Thyroid gland (tissue), 4 donors: ENCODE measurements at regions not wholly inside any gene's neighbourhood (a gene's known extent, or its start where the extent isn't known, plus 50 kb on each side); places are given as distances from the start of the nearest gene placed in this dataset.

Experiments used
- DNase-seq, 2 donors: peaks; one replicate each; pipeline ENCODE4 v3.0.0-alpha.2; 2019
- H3K27ac ChIP-seq, 3 donors: fragments of 200-600 bp; sonication (generic); 1 replicate in 2 of 3; 2 replicates in 1 of 3; pipeline ENCODE4 v1.5.1; 2016 to 2019; ENCODE audit warnings: mild to moderate bottlenecking in 1 of 3, moderate library complexity in 1 of 3
- H3K27me3 ChIP-seq: fragments of 200-600 bp; sonication (generic); one replicate; pipeline ENCODE4 v1.5.1; 2019
- H3K36me3 ChIP-seq, 2 donors: fragments of 200-600 bp; sonication (generic); one replicate each; pipeline ENCODE4 v1.5.1; 2016 to 2019
- H3K4me1 ChIP-seq, 2 donors: fragments of 200-600 bp; sonication (generic); one replicate each; pipeline ENCODE4 v1.5.1; 2017 to 2019
- H3K4me3 ChIP-seq, 3 donors: fragments of 200-600 bp; sonication (generic); replicated peaks in 1 of 3; 1 replicate in 2 of 3; 2 replicates in 1 of 3; pipeline ENCODE4 v1.5.1; 2016; ENCODE audit warnings: mild to moderate bottlenecking in 1 of 3
- H3K9me3 ChIP-seq: fragments of 200-600 bp; sonication (generic); one replicate; pipeline ENCODE4 v1.5.1; 2017
- CTCF ChIP-seq, 6 experiments: fragments of 200-600 bp in 3 of 6; fragments of 450-650 bp in 3 of 6; sonication (generic) in 3 of 6; IDR thresholded peaks; one replicate each; pipeline ENCODE4 v1.5.1; 2016 to 2019; ENCODE audit warnings: antibody characterized with exemption in 6 of 6, mild to moderate bottlenecking in 2 of 6, inconsistent platforms in 1 of 6, moderate library complexity in 1 of 6
- POLR2A ChIP-seq, 2 donors: fragments of 450-650 bp; IDR thresholded peaks; one replicate each; pipeline ENCODE4 v1.6.1; 2017; ENCODE audit warnings: antibody characterized with exemption in 2 of 2, mild to moderate bottlenecking in 2 of 2, moderate library complexity in 1 of 2
- WGBS, 2 donors: methylation state at CpG; one replicate each; pipeline ENCODE4 v1.1.5; 2017; 5-methylcytosine and 5-hydroxymethylcytosine counted together
- intact Hi-C: fragments of 100-400 bp; cut with DNase I; formaldehyde crosslinking; loops from one replicate; pipeline ENCODE4 v1.15.1; 2023

DNA sequence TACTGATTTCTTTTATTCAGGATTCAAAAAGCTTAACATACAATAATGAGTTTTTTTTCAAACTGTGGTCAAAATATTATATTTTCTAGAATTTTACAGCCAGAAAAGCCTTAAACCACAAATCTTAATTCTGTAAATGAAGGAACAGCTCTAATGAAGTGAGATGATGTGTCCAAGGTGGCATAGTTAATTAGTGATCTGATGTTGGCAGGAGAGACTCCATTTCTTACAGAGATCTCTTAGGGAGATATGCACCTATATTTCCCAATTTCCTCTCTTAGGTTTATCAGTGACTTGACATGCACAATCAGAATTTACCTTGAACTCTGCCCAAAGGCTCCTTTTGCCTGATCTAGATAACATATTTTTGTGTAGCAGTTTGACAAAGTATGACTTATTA lies 211.1 kb upstream of the ZNF804B start:
- Histone ChIP-seq H3K36me3 (no peaks in the 10 kb centered on the region), H3K9me3 (no peaks in the 10 kb centered on the region), H3K27me3 (no peaks in the 10 kb centered on the region), H3K4me1 (no peaks in the 10 kb centered on the region), H3K27ac (no peak overlapping the region), H3K4me3 (no peak overlapping the region)
- TF ChIP-seq POLR2A (IDR thresholded peaks at IDR 0.05) (no peak), CTCF (IDR thresholded peaks at IDR 0.05) (no peak)
- intact Hi-C loops = no loop called here
- DNase-seq = no peak

GRCh38 chr7:88546808-88547207 lies 212.7 kb upstream of the ZNF804B start:
- intact Hi-C loops = no loop called here

DNA sequence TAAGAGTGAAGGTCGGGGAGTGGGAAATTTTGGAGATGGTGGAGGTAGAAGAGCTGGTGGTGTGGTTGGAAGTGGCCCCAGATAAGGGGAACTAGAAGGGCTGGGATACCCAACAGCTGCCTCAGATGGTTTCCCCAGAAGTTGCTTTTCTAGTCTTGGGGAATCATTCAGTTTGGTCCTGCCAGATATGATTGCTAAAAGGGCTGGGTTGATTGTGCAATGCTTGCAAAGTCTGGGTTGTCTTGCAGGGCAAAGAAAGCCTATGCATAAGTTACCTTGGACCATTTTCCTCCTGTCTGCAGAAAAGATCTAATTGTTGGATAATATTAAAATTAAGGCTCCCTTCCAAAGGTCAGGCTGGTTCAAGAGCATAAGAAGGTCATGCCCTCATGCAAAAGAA lies 213.8 kb upstream of the ZNF804B start:
- intact Hi-C loops = no loop called here
- Histone ChIP-seq H3K27ac (no peak overlapping the region), H3K9me3 (no peaks in the 10 kb centered on the region), H3K4me1 (no peaks in the 10 kb centered on the region), H3K36me3 (no peaks in the 10 kb centered on the region), H3K27me3 (no peaks in the 10 kb centered on the region), H3K4me3 (no peak overlapping the region)
- 88 to 100% methylated on average over 1 of the region's 1 CpG for WGBS, 2 donors
- DNase-seq = no peak
- TF ChIP-seq CTCF (IDR thresholded peaks at IDR 0.05) (no peak), POLR2A (IDR thresholded peaks at IDR 0.05) (no peak)

More at GRCh38 chr7:88546808-88547207, 212.7 kb upstream of the ZNF804B start:
- no peaks in the 10 kb centered on the region for H3K4me1 ChIP-seq
- DNase-seq = peak in 1 of 2 donors; percentile 9
- no peak for TF ChIP-seq POLR2A (IDR thresholded peaks at IDR 0.05)
- peak in 4 of 6 experiments; percentile 20 to 49 (median 35) for TF ChIP-seq CTCF (IDR thresholded peaks at IDR 0.05)
- no peaks in the 10 kb centered on the region for H3K36me3 ChIP-seq
- WGBS, 2 donors = 38 to 44% methylated on average over 2 of the region's 2 CpGs
- no peaks in the 10 kb centered on the region for H3K27me3 ChIP-seq
- H3K27ac ChIP-seq = no peak overlapping the region
- no peaks in the 10 kb centered on the region for H3K9me3 ChIP-seq
- H3K4me3 ChIP-seq = no peak overlapping the region

DNA sequence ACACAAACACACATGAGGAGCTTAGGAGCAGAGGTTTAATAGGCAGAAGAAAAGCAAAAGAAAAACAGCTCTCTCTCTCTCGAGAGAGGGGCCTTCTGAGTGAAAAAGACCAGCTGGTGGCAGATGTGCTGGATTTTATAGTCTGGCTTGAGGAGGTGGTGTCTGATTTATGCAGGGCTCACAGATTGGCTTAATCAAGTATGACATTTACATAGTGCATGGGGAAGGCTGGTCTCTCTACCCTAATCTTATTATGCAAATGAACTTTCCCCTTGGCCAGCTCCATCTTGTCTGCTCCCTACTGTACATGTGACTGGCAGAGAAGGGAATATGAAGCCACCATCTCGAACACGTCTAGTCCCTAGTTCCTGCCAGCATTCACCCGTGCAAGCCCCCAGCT lies 219.5 kb upstream of the ZNF804B start:
- Histone ChIP-seq H3K9me3 (no peaks in the 10 kb centered on the region), H3K27me3 (no peaks in the 10 kb centered on the region), H3K4me1 (no peaks in the 10 kb centered on the region), H3K36me3 (no peaks in the 10 kb centered on the region), H3K27ac (no peak overlapping the region), H3K4me3 (no peak overlapping the region)
- intact Hi-C loops = no loop called here
- no peak for DNase-seq
- TF ChIP-seq POLR2A (IDR thresholded peaks at IDR 0.05) (no peak), CTCF (IDR thresholded peaks at IDR 0.05) (no peak)
- WGBS, 2 donors = 63 to 86% methylated on average over 3 to 4 of the region's 4 CpGs

GRCh38 chr7:88539518-88539917 lies 220.0 kb upstream of the ZNF804B start:
- no peak for DNase-seq
- Histone ChIP-seq H3K27ac (no peak overlapping the region), H3K36me3 (no peaks in the 10 kb centered on the region), H3K27me3 (no peaks in the 10 kb centered on the region), H3K4me3 (no peak overlapping the region), H3K9me3 (no peaks in the 10 kb centered on the region), H3K4me1 (no peaks in the 10 kb centered on the region)
- TF ChIP-seq POLR2A (IDR thresholded peaks at IDR 0.05) = no peak
- no peak for TF ChIP-seq CTCF (IDR thresholded peaks at IDR 0.05)
- WGBS, 2 donors = 89 to 100% methylated on average over 2 of the region's 2 CpGs
- intact Hi-C loops = no loop called here
